Gastroesophageal sphincter (tissue), 4 donors: ENCODE measurements at regions not wholly inside any gene's neighbourhood (a gene's known extent, or its start where the extent isn't known, plus 50 kb on each side); places are given as distances from the start of the nearest gene placed in this dataset.
"Not testable (repeated sequence)": the region's sequence is repeated elsewhere in the genome, so short reads cannot be mapped to it uniquely, and the experiment has no call there.

Source experiments
- ATAC-seq: fragments of 150-250 bp; one replicate; pipeline ENCODE4 v1.9.1; 2016; ENCODE audit warnings: mild to moderate bottlenecking, moderate library complexity
- H3K27ac ChIP-seq, 4 donors: fragments of 200-600 bp; sonication (generic) in 3 of 4; 1 replicate in 3 of 4; 2 replicates in 1 of 4; pipeline ENCODE4 v1.5.1; 2016 to 2019
- H3K27me3 ChIP-seq: fragments of 200-600 bp; sonication (generic); one replicate; pipeline ENCODE4 v1.5.1; 2019
- H3K36me3 ChIP-seq, 2 donors: fragments of 200-600 bp; sonication (generic); one replicate each; pipeline ENCODE4 v1.5.1; 2019; ENCODE audit warnings: control low read depth in 1 of 2
- H3K4me1 ChIP-seq, 3 donors: fragments of 200-600 bp; sonication (generic); 1 replicate in 2 of 3; 2 replicates in 1 of 3; pipeline ENCODE4 v1.5.1; 2016 to 2019; ENCODE audit warnings: control low read depth in 2 of 3
- H3K4me3 ChIP-seq, 2 donors: fragments of 200-600 bp; sonication (generic); one replicate each; pipeline ENCODE4 v1.5.1; 2019; ENCODE audit warnings: mild to moderate bottlenecking in 1 of 2, moderate library complexity in 1 of 2
- H3K9me3 ChIP-seq, 3 donors: fragments of 200-600 bp; sonication (generic); one replicate each; pipeline ENCODE4 v1.5.1; 2017 to 2019; ENCODE audit warnings: control low read depth in 2 of 3
- CTCF ChIP-seq, 4 experiments: fragments of 200-600 bp in 2 of 4; fragments of 450-650 bp in 2 of 4; sonication (generic) in 1 of 4; IDR thresholded peaks; one replicate each; pipeline ENCODE4 v1.5.1; 2017 to 2019; ENCODE audit warnings: antibody characterized with exemption in 4 of 4, mild to moderate bottlenecking in 2 of 4, moderate library complexity in 2 of 4
- EP300 ChIP-seq: sonication (generic); formaldehyde crosslinking; IDR thresholded peaks from one replicate; pipeline ENCODE4 v1.6.1; 2017; ENCODE audit warnings: antibody characterized with exemption, mild to moderate bottlenecking
- POLR2A ChIP-seq, 2 donors: fragments of 450-650 bp; IDR thresholded peaks; one replicate each; pipeline ENCODE4 v1.6.1; 2017; ENCODE audit warnings: antibody characterized with exemption in 2 of 2, mild to moderate bottlenecking in 2 of 2, moderate library complexity in 1 of 2
- POLR2AphosphoS5 ChIP-seq: sonication (generic); formaldehyde crosslinking; IDR thresholded peaks from one replicate; pipeline ENCODE4 v1.6.1; 2017; ENCODE audit warnings: antibody characterized with exemption
- WGBS, 2 donors: methylation state at CpG; one replicate each; pipeline ENCODE4 v1.1.5; 2018; ENCODE audit warnings: low coverage in 1 of 2; 5-methylcytosine and 5-hydroxymethylcytosine counted together

DNA sequence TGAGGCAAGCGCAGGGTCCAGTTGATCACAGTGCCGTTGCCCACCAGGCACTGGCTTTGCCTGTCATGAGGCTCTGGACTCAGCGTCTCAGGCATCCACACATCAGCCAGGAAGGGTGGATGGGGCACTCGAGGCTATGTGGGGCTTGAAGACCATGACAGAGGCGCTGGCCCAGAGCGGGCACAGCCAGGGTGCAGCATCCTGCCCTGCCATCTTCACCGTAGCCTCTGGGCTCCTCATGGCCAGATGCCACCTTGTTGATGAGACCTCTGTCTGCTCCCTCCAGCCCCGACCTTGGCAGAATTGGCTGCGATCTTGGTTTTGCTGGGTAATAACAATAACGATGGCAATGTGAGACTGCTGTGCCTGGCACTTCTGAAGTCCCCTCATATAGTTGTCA, 404.2 kb upstream of the IRX2 start:
- no peak overlapping the region for H3K4me3 ChIP-seq
- no peaks in the 10 kb centered on the region for H3K4me1 ChIP-seq
- peaks cover 29% of the 10 kb centered on the region for H3K27me3 ChIP-seq
- TF ChIP-seq POLR2AphosphoS5 (no peak), POLR2A (IDR thresholded peaks at IDR 0.05) (no peak), EP300 (no peak), CTCF (IDR thresholded peaks at IDR 0.05) (no peak)
- no peak for ATAC-seq
- H3K27ac ChIP-seq, result no peak overlapping the region
- H3K9me3 ChIP-seq, result peaks cover 0 to 3% (median 0%) of the 10 kb centered on the region in 3 donors
- WGBS, 2 donors, result no CpG with 5 or more reads among the region's 10 CpGs
- H3K36me3 ChIP-seq, result no peaks in the 10 kb centered on the region

GRCh38 chr5:3155046-3155445, 403.6 kb upstream of the IRX2 start:
- no peak overlapping the region for H3K4me3 ChIP-seq
- 45 to 57% methylated on average over 7 to 9 of the region's 10 CpGs for WGBS, 2 donors
- no peak overlapping the region for H3K27ac ChIP-seq
- H3K4me1 ChIP-seq, result no peaks in the 10 kb centered on the region
- H3K27me3 ChIP-seq, result peaks cover 36% of the 10 kb centered on the region
- TF ChIP-seq CTCF (IDR thresholded peaks at IDR 0.05), result no peak
- TF ChIP-seq POLR2AphosphoS5, result no peak
- no peak for TF ChIP-seq EP300
- TF ChIP-seq POLR2A (IDR thresholded peaks at IDR 0.05), result no peak
- H3K9me3 ChIP-seq, result peaks cover 0 to 3% (median 0%) of the 10 kb centered on the region in 3 donors
- no peaks in the 10 kb centered on the region for H3K36me3 ChIP-seq
- ATAC-seq, result no peak

- no peak overlapping the region for H3K27ac ChIP-seq
- TF ChIP-seq POLR2AphosphoS5, result no peak
- no peak for TF ChIP-seq POLR2A (IDR thresholded peaks at IDR 0.05)
- no peak for TF ChIP-seq CTCF (IDR thresholded peaks at IDR 0.05)
- TF ChIP-seq EP300, result no peak
- H3K36me3 ChIP-seq, result no peaks in the 10 kb centered on the region
- 32 to 54% methylated on average over 2 to 3 of the region's 4 CpGs for WGBS, 2 donors
- no peak overlapping the region for H3K4me3 ChIP-seq
- peaks cover 31% of the 10 kb centered on the region for H3K27me3 ChIP-seq
- peaks cover 0 to 7% (median 0%) of the 10 kb centered on the region in 3 donors for H3K9me3 ChIP-seq
- ATAC-seq, result no peak
- H3K4me1 ChIP-seq, result no peaks in the 10 kb centered on the region
Observed at GRCh38 chr5:3153906-3154305, 402.4 kb upstream of the IRX2 start.

DNA sequence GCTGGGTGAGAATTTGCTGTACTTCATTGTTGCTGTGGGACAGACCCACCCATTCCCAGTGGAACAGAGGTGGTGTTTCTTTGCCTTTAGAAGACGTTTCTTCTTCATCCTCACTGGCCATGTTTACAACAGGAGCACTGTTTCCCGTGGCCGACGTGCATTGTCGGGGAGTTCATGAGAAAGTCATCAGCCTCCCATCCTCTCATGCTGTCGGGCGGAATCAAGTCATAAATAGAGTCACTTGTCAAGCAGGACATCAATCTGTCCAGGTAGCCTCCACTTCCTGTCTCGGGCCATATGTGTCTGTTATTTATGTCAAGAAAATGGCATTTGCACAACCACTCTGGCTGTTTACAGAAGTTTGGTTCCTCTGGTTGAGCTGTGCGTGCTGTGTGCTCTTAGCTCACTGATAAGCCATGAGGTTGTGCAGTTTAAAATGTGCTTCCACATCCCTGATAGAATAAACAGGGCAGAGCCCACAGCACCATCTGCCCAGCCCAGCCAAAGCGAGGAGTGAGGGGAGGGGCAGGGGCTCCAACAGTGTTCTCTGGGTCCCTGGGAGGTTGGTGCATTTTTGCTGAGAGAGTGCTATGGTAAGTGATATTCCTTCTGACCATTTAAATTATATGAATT, 401.9 kb upstream of the IRX2 start:
- no peaks in the 10 kb centered on the region for H3K36me3 ChIP-seq
- H3K27ac ChIP-seq, result no peak overlapping the region
- peaks cover 0 to 7% (median 0%) of the 10 kb centered on the region in 3 donors for H3K9me3 ChIP-seq
- 29 to 53% methylated on average over 2 to 10 of the region's 10 CpGs for WGBS, 2 donors
- TF ChIP-seq POLR2AphosphoS5 (no peak), EP300 (no peak), CTCF (IDR thresholded peaks at IDR 0.05) (no peak), POLR2A (IDR thresholded peaks at IDR 0.05) (no peak)
- peaks cover 28% of the 10 kb centered on the region for H3K27me3 ChIP-seq
- ATAC-seq, result no peak
- no peak overlapping the region for H3K4me3 ChIP-seq
- no peaks in the 10 kb centered on the region for H3K4me1 ChIP-seq

DNA sequence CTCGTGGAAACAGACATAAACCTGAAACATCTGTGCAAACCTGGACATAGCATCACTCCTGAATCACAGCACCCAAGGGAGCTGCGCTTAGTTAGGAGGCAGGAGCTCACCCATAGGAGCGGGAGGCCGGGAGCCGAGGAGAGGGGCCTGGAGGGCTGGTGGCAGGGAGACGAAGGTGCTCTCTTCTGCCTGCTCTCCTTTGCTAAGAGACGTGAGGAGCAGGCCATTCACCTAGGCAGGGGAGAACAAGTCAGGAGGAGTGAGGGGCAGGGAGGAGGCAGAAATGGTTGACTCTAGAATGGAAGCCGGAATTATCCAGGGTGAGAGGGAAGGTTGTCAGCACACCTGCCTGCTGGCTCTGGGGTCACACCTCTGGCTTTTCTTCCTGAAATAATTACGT, 398.4 kb upstream of the IRX2 start:
- H3K27ac ChIP-seq, result no peak overlapping the region
- no peaks in the 10 kb centered on the region for H3K4me1 ChIP-seq
- 46 to 80% methylated on average over 3 to 6 of the region's 9 CpGs for WGBS, 2 donors
- no peaks in the 10 kb centered on the region for H3K36me3 ChIP-seq
- H3K9me3 ChIP-seq, result peaks cover 0 to 7% (median 0%) of the 10 kb centered on the region in 3 donors
- peaks cover 20% of the 10 kb centered on the region for H3K27me3 ChIP-seq
- TF ChIP-seq CTCF (IDR thresholded peaks at IDR 0.05) (no peak), EP300 (no peak)
- no peak overlapping the region for H3K4me3 ChIP-seq
- no peak for ATAC-seq

GRCh38 chr5:3147405-3147804, 395.9 kb upstream of the IRX2 start:
- not testable (repeated sequence) for ATAC-seq, H3K4me1 ChIP-seq, H3K9me3 ChIP-seq, H3K27ac ChIP-seq, H3K4me3 ChIP-seq, H3K36me3 ChIP-seq
- H3K27me3 ChIP-seq, result peaks cover 20% of the 10 kb centered on the region
- 80% methylated on average over 1 of the region's 1 CpG; no CpG with 5 or more reads in 1 of the 2 donors for WGBS, 2 donors
